ENCODE measurements at regions not wholly inside any gene's neighbourhood (a gene's known extent, or its start where the extent isn't known, plus 50 kb on each side); places are given as distances from the start of the nearest gene placed in this dataset.

- Histone ChIP-seq H3K4me1 (ENCODE audit: control insufficient read depth in 1 of 2, insufficient read depth in 2 of 2, low read length in 2 of 2) (no peaks in the 10 kb centered on the region), H4K20me1 (ENCODE audit: insufficient read depth, low read length) (no peaks in the 10 kb centered on the region), H3K36me3 (replicated peaks in 1 of 2; ENCODE audit: control insufficient read depth in 1 of 2, insufficient read depth in 2 of 2, low read length in 2 of 2) (no peaks in the 10 kb centered on the region), H3K4me2 (replicated peaks; ENCODE audit: extremely low read depth, low read length, poor library complexity, severe bottlenecking) (no peak overlapping the region), H3K9ac (ENCODE audit: insufficient read depth, low read length, poor library complexity, severe bottlenecking) (no peak overlapping the region), H2AFZ (ENCODE audit: insufficient read depth, low read depth, low read length, poor library complexity, severe bottlenecking) (no peak overlapping the region), H3K27me3 (ENCODE audit: control insufficient read depth in 2 of 2, insufficient read depth in 2 of 2, low read length in 2 of 2) (no peaks in the 10 kb centered on the region), H3K27ac (ENCODE audit: low read depth in 1 of 2, low read length in 2 of 2) (no peak overlapping the region), H3K79me2 (ENCODE audit: insufficient read depth, low read length) (no peaks in the 10 kb centered on the region), H3K4me3 (replicated peaks in 1 of 3; ENCODE audit: low read depth in 2 of 3, low read length in 3 of 3) (no peak overlapping the region), H3K9me3 (replicated peaks in 1 of 2; ENCODE audit: control insufficient read depth in 1 of 2, insufficient read depth in 1 of 2, low read length in 2 of 2) (peaks cover 5 to 11% of the 10 kb centered on the region in 2 donors)
- H3K4me3 Mint-ChIP-seq = no peak overlapping the region
- DNase-seq = no peak
- 100% methylated on average over 1 of the region's 4 CpGs for WGBS (ENCODE audit: insufficient coverage)
- intact Hi-C loops (cut with micrococcal nuclease) = no loop called here
- no peaks in the 10 kb centered on the region for H3K4me1 Mint-ChIP-seq
- no peak overlapping the region for H3K27ac Mint-ChIP-seq
- no peak for TF ChIP-seq CTCF (IDR thresholded peaks at IDR 0.05)
- H3K27me3 Mint-ChIP-seq (ENCODE audit: low read depth in 3 of 3) = peaks cover 0 to 2% (median 0%) of the 10 kb centered on the region in 3 donors
- H3K9me3 Mint-ChIP-seq = peaks cover 0 to 12% (median 3%) of the 10 kb centered on the region in 7 donors
- H3K36me3 Mint-ChIP-seq = no peaks in the 10 kb centered on the region
Measured at GRCh38 chr2:228799208-228799588, 471.9 kb downstream of the PID1 start.

GRCh38 chr2:228798458-228799207 lies 472.5 kb downstream of the PID1 start:
- no peak overlapping the region for H3K4me2 ChIP-seq (replicated peaks; ENCODE audit: extremely low read depth, low read length, poor library complexity, severe bottlenecking)
- no peak overlapping the region for H3K9ac ChIP-seq (ENCODE audit: insufficient read depth, low read length, poor library complexity, severe bottlenecking)
- DNase-seq = no peak
- no peak overlapping the region for H2AFZ ChIP-seq (ENCODE audit: insufficient read depth, low read depth, low read length, poor library complexity, severe bottlenecking)
- no peak overlapping the region for H3K27ac Mint-ChIP-seq
- H3K27ac ChIP-seq (ENCODE audit: low read depth in 1 of 2, low read length in 2 of 2) = no peak overlapping the region
- intact Hi-C loops (cut with micrococcal nuclease) = no loop called here
- no peaks in the 10 kb centered on the region for H3K4me1 Mint-ChIP-seq
- no peak overlapping the region for H3K4me3 ChIP-seq (replicated peaks in 1 of 3; ENCODE audit: low read depth in 2 of 3, low read length in 3 of 3)
- no peaks in the 10 kb centered on the region for H3K4me1 ChIP-seq (ENCODE audit: control insufficient read depth in 1 of 2, insufficient read depth in 2 of 2, low read length in 2 of 2)
- no peaks in the 10 kb centered on the region for H3K79me2 ChIP-seq (ENCODE audit: insufficient read depth, low read length)
- H3K9me3 Mint-ChIP-seq = peaks cover 0 to 13% (median 3%) of the 10 kb centered on the region in 7 donors
- WGBS (ENCODE audit: insufficient coverage) = 73% methylated on average over 2 of the region's 11 CpGs
- H3K27me3 ChIP-seq (ENCODE audit: control insufficient read depth in 2 of 2, insufficient read depth in 2 of 2, low read length in 2 of 2) = no peaks in the 10 kb centered on the region
- H3K4me3 Mint-ChIP-seq = no peak overlapping the region
- no peak for TF ChIP-seq CTCF (IDR thresholded peaks at IDR 0.05)
- no peaks in the 10 kb centered on the region for H3K36me3 ChIP-seq (replicated peaks in 1 of 2; ENCODE audit: control insufficient read depth in 1 of 2, insufficient read depth in 2 of 2, low read length in 2 of 2)
- H3K36me3 Mint-ChIP-seq = no peaks in the 10 kb centered on the region
- no peaks in the 10 kb centered on the region for H4K20me1 ChIP-seq (ENCODE audit: insufficient read depth, low read length)
- peaks cover 5 to 11% of the 10 kb centered on the region in 2 donors for H3K9me3 ChIP-seq (replicated peaks in 1 of 2; ENCODE audit: control insufficient read depth in 1 of 2, insufficient read depth in 1 of 2, low read length in 2 of 2)
- H3K27me3 Mint-ChIP-seq (ENCODE audit: low read depth in 3 of 3) = peaks cover 0 to 2% (median 0%) of the 10 kb centered on the region in 3 donors

Data from CD14-positive monocyte (primary cell).